Neuron (in vitro differentiated cells): ENCODE measurements at regions not wholly inside any gene's neighbourhood (a gene's known extent, or its start where the extent isn't known, plus 50 kb on each side); places are given as distances from the start of the nearest gene placed in this dataset.

Experiments used
- H2AFZ ChIP-seq: one replicate; pipeline ENCODE4 v1.6.1; 2013; ENCODE audit warnings: low read depth, mild to moderate bottlenecking, inconsistent platforms, low read length, moderate library complexity
- H3K27me3 ChIP-seq: one replicate; pipeline ENCODE4 v1.6.1; 2013; ENCODE audit warnings: low read length; ENCODE audit not compliant: insufficient read depth
- H3K36me3 ChIP-seq: one replicate; pipeline ENCODE4 v1.6.1; 2013; ENCODE audit warnings: low read length; ENCODE audit not compliant: insufficient read depth
- H3K4me1 ChIP-seq: one replicate; pipeline ENCODE4 v1.6.1; 2013; ENCODE audit warnings: low read length; ENCODE audit not compliant: insufficient read depth
- H3K4me3 ChIP-seq: 2 replicates; pipeline ENCODE4 v1.5.1; 2013; ENCODE audit warnings: mild to moderate bottlenecking, low read length, moderate library complexity
- H3K9me3 ChIP-seq: one replicate; pipeline ENCODE4 v1.6.1; 2013; ENCODE audit warnings: low read length

DNA sequence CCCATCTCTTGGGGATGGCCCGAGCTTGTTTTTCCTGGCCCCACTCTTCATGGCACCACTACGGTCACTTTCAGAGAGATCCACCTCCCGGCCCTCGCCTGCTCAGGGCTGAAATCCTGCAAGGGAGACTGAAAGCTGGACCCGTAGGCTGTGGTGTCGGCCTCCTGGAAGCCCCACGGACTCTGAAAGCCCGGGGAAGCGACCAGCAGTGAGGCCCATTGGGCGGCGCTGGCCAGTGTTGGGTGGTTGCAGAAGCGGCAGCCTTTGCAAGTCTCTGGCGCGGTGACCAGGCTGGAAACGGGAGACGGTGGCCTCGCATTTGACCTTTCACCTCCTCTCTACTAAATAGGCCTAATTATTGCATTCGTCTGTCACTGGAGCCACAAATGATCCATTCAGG, 186.0 kb upstream of the FOXF1 start:
- Histone ChIP-seq H3K9me3 (no peaks in the 10 kb centered on the region), H3K4me1 (no peaks in the 10 kb centered on the region), H3K27me3 (peaks cover 11% of the 10 kb centered on the region), H2AFZ (no peak overlapping the region), H3K36me3 (no peaks in the 10 kb centered on the region), H3K4me3 (no peak overlapping the region)

DNA sequence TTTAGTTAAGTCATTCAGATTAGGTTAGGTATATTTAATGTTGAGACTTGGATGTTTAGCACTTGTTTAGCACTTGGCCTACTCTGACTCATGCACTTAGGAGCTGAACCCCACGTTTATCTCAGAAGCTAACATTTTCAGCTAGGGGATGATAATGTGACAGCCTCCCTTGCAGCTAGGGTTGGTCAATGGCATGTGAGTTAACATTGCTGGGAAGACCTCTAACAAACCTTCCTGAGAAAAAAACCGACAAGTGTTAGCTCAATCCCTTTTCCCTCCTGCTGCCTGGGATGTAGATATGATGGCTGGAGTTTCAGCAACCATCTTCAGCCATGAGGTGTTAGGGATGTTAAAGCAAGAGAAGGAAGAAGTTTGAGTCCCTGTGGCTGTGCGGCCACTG, 185.0 kb upstream of the FOXF1 start:
- no peaks in the 10 kb centered on the region for H3K36me3 ChIP-seq
- no peaks in the 10 kb centered on the region for H3K4me1 ChIP-seq
- H3K9me3 ChIP-seq, result no peaks in the 10 kb centered on the region
- H2AFZ ChIP-seq, result no peak overlapping the region
- peaks cover 8% of the 10 kb centered on the region for H3K27me3 ChIP-seq
- no peak overlapping the region for H3K4me3 ChIP-seq

DNA sequence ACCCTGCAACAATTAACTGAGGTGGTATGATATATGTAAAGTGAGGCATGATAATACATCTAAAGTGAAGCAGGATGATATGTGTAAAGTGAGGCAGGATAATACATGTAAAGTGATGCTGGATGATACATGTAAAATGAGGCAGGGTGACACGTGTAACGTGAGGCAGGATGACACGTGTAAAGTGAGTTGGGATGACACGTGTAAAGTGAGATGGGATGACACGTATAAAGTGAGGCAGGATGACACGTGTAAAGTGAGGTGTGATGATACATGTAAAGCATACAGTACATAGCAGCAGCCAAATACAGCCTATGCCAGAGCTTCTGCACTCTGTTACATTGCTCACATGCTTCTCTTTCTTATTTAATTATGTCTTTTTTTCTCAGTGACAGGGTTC, 184.4 kb upstream of the FOXF1 start:
- Histone ChIP-seq H3K4me3 (no peak overlapping the region), H3K27me3 (peaks cover 8% of the 10 kb centered on the region), H2AFZ (no peak overlapping the region), H3K36me3 (no peaks in the 10 kb centered on the region), H3K4me1 (no peaks in the 10 kb centered on the region), H3K9me3 (no peaks in the 10 kb centered on the region)

DNA sequence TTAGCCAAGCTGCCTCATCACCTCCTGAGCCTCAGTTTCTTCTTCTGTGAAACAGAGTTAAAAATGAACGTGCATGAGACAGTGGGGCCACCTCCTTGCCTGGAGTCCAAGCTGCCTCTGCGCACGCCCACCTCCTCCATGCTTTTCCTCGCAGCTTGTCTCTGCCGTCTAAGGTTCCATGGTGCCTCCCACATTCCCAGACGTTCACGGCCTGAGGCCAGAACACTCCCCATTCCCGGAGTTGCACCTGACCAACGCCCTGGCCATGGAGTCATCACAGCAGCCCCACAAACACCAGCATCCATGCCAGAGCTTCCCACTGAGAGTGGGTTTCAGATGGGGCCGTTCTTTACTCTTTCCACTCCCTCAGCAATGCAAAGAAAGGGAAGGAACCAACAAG, 183.0 kb upstream of the FOXF1 start:
- Histone ChIP-seq H3K9me3 (no peaks in the 10 kb centered on the region), H3K27me3 (peaks cover 10% of the 10 kb centered on the region), H3K4me1 (no peaks in the 10 kb centered on the region), H3K36me3 (no peaks in the 10 kb centered on the region), H3K4me3 (no peak overlapping the region), H2AFZ (no peak overlapping the region)

DNA sequence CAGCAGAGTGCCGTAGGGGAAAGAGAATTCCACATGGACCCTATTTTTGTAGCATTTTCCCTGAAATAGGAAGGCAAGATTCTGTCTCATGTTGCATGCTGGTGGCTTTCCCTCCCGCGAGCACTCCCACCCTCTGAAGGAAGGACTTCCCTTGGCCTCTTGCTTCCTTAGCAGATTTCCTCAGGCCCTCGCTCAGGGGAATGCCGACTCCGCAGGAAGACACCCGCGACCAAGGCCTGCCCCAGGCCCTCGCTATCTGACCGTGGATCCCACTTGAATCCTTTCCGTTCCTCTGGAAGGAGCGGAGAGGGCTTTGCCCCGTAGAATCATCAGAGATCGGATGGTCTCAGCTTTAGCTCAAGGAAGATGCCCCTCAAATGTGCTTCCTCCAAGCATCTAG, 179.4 kb upstream of the FOXF1 start:
- Histone ChIP-seq H3K4me3 (no peak overlapping the region), H3K27me3 (peaks cover 10% of the 10 kb centered on the region), H2AFZ (no peak overlapping the region), H3K4me1 (no peaks in the 10 kb centered on the region), H3K36me3 (no peaks in the 10 kb centered on the region), H3K9me3 (no peaks in the 10 kb centered on the region)

DNA sequence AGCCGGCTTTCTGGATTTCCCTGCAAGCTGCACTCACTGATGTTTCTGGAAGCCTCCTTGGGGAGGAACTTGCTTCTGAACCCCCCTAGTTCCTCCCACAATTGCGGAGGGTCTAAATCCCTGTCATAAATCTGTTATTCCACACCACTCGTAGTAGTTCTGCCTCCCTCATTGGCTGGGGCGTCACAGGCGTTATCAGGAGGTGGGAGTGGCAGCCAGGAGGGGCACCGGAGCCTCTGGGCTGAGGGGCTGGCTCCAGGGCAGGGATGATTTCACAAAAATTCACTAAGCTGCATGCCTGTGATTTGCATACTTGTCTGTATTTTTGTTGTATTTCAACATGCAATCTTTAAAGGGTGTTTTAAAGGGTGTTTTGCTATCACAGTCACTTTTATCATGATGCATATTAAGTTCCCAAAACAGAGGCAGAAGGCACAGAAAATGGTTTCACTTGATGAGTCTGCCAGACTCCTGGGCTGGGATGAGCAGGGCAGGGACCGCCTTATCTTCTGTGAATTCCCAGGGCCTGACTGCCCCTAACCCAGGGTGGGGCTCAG, 176.2 kb upstream of the FOXF1 start:
- H3K4me3 ChIP-seq, result no peak overlapping the region
- H2AFZ ChIP-seq, result no peak overlapping the region
- H3K27me3 ChIP-seq, result peaks cover 7% of the 10 kb centered on the region
- no peaks in the 10 kb centered on the region for H3K9me3 ChIP-seq
- no peaks in the 10 kb centered on the region for H3K4me1 ChIP-seq
- no peaks in the 10 kb centered on the region for H3K36me3 ChIP-seq

DNA sequence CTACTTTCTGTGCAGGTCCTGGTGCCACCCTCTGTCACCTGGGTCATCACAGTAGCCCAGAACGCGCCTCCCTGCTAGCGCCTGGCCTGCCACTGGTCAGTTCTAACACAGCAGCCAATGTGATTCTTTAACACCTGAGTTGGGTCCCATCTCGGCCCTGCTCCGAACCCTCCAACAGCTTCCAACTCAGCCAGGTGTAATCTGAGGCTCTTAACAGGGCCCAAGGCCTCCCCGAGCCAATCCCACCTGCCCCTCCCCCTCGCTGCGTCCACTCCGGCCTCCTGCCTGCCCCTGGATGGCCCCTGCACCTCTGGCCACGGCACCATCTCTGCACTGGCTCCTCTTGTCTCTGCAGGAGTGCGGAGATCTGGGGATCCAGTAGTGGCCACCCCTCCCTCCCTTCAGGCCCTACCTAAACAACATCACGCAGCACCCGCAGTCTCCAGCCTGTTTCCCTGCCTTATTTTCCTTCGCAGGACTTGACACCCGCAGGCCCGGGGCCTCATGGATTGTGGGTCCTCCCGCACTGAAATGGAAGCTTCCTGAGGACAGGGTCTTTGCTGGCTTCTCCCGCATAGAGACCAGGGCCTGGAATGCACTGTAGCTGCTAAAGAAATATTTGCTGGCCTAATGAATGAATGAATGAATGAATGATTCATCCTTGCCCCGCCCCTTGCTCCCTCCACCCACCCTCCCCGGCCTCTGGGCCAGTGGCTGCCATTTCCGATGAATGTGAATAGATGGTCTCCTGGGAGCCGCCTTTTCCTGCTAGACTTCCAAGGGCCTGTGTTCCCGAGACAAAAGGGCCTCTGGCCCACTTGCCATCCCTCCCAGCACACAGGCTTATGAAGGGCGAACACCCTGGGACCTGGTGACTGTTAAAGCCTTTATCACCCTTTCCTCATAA, 174.8 kb upstream of the FOXF1 start:
- H2AFZ ChIP-seq, result no peak overlapping the region
- H3K27me3 ChIP-seq, result peaks cover 7% of the 10 kb centered on the region
- H3K4me3 ChIP-seq, result no peak overlapping the region
- no peaks in the 10 kb centered on the region for H3K9me3 ChIP-seq
- H3K4me1 ChIP-seq, result no peaks in the 10 kb centered on the region
- H3K36me3 ChIP-seq, result no peaks in the 10 kb centered on the region

DNA sequence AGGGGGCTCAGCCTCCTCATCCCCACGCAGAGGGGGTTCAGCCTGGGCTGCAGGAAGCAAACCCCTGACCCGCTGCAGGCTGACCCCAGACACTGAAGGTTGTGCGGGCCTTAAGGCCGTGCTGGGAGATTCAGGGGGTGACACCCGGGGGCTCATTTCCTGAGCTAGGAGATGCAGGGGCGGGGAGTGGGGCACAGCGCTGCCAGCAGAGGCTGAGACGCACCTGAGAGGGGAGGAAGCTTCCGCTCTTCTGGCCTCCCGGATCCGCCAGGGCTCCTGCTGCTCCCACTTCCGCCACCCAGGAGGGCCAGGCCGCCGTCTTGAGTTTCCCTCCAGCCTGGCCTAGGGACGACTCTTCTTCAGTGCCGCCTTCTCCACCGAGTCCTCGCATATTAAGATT, 173.2 kb upstream of the FOXF1 start:
- Histone ChIP-seq H3K4me3 (no peak overlapping the region), H3K36me3 (no peaks in the 10 kb centered on the region), H3K4me1 (no peaks in the 10 kb centered on the region), H2AFZ (no peak overlapping the region), H3K27me3 (peaks cover 14% of the 10 kb centered on the region), H3K9me3 (no peaks in the 10 kb centered on the region)

DNA sequence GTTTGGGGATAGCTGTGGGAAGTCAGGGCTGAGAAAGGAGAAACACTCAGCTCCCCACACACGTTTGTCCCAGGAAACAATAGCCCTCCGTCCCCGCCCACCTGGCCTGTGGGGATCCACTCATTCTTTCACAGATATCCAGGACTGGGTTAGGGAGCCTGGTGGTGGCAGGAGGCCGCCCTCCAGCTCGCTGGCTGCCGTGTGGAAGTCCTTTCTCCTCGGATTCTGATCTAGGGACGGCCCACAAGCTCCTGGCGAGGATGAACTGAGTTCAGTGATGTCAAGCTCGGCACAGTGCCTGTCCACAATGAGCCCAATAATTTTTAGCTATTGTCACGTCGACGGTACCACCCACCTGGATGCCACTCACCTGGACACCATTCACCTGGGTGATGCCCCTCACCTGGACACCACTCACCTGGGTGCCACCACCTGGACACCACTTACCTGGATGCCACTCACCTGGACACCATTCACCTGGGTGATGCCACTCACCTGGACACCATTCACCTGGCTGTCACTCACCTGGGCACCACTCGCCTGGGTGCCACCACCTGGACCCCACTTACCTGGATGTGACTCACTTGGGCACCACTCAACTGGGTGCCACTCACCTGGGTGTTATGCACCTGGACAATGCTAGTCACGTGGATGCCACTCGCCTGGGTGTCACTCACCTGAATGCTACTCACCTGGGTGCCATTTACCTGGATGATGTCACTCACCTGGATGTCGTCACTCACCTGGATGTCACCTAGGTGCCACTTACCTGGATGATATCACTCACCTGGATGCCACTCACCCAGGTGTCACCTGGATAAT, 172.5 kb upstream of the FOXF1 start:
- Histone ChIP-seq H3K27me3 (peaks cover 16% of the 10 kb centered on the region), H2AFZ (no peak overlapping the region), H3K36me3 (no peaks in the 10 kb centered on the region), H3K4me3 (no peak overlapping the region), H3K4me1 (no peaks in the 10 kb centered on the region), H3K9me3 (no peaks in the 10 kb centered on the region)

DNA sequence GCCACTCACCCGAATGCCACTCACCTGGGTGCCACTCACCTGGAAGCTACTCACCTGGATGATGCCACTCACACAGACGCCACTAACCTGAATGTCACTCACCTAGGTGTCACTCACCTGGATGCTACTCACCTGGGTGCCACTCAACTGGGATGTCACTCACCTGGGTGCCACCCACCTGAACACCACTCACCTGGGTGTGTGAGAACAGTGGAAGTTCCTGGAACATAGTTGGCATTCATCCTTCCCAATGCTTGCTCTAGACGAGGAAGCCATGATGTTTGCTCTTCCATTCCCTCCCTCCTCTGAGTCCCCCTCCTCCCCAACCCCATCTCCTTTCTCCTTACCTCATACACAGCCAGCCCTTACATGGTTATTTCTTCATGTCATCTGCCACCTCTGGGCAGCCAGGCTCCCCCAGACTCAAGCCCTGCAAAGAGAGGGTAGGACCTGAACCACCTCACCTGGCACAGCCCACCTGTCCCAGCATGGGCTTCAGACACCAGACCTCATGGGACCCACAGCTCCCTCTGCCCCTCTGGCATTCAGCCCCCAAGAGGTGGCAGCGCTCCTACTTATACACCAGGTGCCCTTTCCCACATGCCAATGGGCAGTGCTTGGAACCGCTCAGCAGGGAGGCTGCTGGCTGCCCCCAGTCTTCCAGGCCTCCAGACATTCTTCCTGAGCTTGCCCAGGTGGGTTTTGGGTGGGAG, 171.8 kb upstream of the FOXF1 start:
- H3K4me3 ChIP-seq, result no peak overlapping the region
- H3K4me1 ChIP-seq, result no peaks in the 10 kb centered on the region
- H3K27me3 ChIP-seq, result peaks cover 23% of the 10 kb centered on the region
- no peaks in the 10 kb centered on the region for H3K9me3 ChIP-seq
- no peak overlapping the region for H2AFZ ChIP-seq
- no peaks in the 10 kb centered on the region for H3K36me3 ChIP-seq

DNA sequence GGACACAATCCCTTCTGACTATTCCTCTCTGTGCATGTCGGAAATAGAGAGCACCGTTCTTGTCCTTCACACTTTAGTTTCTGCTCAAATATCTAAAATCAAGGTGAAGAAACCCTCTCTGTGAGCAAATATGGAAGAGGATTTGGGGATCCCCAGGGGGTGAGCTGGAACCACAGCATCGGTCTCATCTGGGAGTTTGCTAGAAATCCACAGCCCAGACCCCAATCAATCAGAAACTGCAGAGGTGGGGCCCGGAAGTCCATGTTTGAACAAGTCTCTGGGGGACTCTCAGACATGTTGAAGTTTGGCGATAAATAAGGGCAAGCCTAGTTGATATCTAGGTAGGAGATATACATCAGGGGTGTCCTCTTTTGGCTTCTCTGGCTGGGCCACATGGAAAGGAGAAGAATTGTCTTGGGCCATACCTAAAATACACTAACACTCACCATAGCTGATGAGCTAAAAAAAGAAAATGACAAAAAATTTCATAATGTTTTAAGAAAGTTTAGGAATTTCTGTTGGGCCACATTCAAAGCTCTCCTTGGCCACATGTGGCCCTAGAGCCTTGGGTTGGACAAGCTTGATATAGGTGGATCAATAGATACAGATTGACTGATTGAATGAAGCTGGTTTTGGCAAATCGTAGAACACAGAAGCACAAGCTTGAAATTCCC, 168.0 kb upstream of the FOXF1 start:
- Histone ChIP-seq H3K4me1 (no peaks in the 10 kb centered on the region), H3K4me3 (no peak overlapping the region), H3K9me3 (peaks cover 3% of the 10 kb centered on the region), H3K27me3 (peaks cover 31% of the 10 kb centered on the region), H3K36me3 (no peaks in the 10 kb centered on the region), H2AFZ (no peak overlapping the region)

DNA sequence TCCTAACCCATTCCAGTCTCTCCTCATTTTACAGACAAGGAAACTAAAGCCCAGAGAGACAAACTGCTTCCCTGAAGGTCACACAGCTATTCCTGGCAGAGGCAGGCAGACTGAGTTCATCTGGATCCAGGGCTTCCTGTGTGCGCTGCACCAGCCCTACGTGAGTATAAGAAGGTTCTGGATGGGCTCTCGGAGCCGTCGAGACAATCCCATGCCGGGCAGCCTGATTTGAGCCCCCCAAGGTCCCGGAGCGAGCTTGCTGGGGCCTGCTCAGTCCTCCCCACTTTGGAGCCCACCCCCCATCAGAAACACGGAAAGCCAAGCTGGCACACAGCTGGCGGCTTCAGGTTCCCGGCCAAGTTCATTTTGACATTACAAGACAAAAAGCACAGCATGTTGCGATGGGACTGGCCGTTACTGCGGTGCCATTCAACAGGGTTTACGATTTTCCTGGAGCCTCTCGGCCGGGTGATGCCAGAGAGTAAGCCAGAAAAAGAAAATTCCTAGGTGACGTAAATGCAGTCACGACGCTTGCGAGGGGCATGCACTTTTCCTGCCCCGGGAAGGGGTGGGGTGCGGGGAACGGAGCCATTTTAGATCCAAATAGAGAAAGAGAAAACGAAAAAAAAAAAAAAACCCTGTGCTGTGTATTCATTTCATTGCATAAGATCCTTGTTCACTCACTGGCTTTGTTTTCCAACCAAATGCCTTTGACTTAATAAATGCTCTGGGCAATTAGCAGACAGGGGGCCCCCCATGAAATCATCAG, 167.1 kb upstream of the FOXF1 start:
- peaks cover 3% of the 10 kb centered on the region for H3K9me3 ChIP-seq
- no peak overlapping the region for H3K4me3 ChIP-seq
- no peaks in the 10 kb centered on the region for H3K4me1 ChIP-seq
- H3K36me3 ChIP-seq, result no peaks in the 10 kb centered on the region
- peaks cover 31% of the 10 kb centered on the region for H3K27me3 ChIP-seq
- H2AFZ ChIP-seq, result no peak overlapping the region
